ENCODE measurements at regions not wholly inside any gene's neighbourhood (a gene's known extent, or its start where the extent isn't known, plus 50 kb on each side); places are given as distances from the start of the nearest gene placed in this dataset.

- TF ChIP-seq ZC3H10 (CRISPR knock-in tag; IDR thresholded peaks at IDR 0.05) = no peak
- TF ChIP-seq ZNF70 (CRISPR knock-in tag; IDR thresholded peaks at IDR 0.05) = no peak
- no peak for TF ChIP-seq CSRNP3 (CRISPR knock-in tag; IDR thresholded peaks at IDR 0.05)
- no peak for TF ChIP-seq CSDC2 (CRISPR knock-in tag; IDR thresholded peaks at IDR 0.05)
- no peak for TF ChIP-seq TOX (CRISPR knock-in tag; IDR thresholded peaks at IDR 0.05; ENCODE audit: borderline replicate concordance)
- no peak for TF ChIP-seq BACH2 (CRISPR knock-in tag; IDR thresholded peaks at IDR 0.05; ENCODE audit: borderline replicate concordance)
- TF ChIP-seq, protein P1, sequence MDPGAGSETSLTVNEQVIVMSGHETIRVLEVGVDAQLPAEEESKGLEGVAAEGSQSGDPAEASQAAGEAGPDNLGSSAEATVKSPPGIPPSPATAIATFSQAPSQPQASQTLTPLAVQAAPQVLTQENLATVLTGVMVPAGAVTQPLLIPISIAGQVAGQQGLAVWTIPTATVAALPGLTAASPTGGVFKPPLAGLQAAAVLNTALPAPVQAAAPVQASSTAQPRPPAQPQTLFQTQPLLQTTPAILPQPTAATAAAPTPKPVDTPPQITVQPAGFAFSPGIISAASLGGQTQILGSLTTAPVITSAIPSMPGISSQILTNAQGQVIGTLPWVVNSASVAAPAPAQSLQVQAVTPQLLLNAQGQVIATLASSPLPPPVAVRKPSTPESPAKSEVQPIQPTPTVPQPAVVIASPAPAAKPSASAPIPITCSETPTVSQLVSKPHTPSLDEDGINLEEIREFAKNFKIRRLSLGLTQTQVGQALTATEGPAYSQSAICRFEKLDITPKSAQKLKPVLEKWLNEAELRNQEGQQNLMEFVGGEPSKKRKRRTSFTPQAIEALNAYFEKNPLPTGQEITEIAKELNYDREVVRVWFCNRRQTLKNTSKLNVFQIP (CRISPR knock-in tag; IDR thresholded peaks at IDR 0.05; ENCODE audit: borderline replicate concordance, low read depth) = no peak
- no peak for TF ChIP-seq TCF4 (CRISPR knock-in tag; IDR thresholded peaks at IDR 0.05; ENCODE audit: borderline replicate concordance)
- TF ChIP-seq ESRRG (CRISPR knock-in tag; IDR thresholded peaks at IDR 0.05) = no peak
These were observed 295.9 kb upstream of the HDAC4 start for GRCh38 chr2:239696559-239697207.
